Stimulated activated CD8-positive, alpha-beta memory T cell treated with anti-CD3 and anti-CD28 coated beads, Interleukin-4, amount 100 ng/mL, for 1 hour (primary cell): ENCODE measurements at regions not wholly inside any gene's neighbourhood (a gene's known extent, or its start where the extent isn't known, plus 50 kb on each side); places are given as distances from the start of the nearest gene placed in this dataset.

ENCODE experiments used
- DNase-seq, 2 donors: peaks; one replicate each; pipeline ENCODE4 v3.0.0-alpha.2; 2020; ENCODE audit warnings: low read depth in 2 of 2, low spot score in 1 of 2

GRCh38 chr6:28732052-28732451 is 191.7 kb downstream of the TRIM27 start:
- DNase-seq, result no peak

GRCh38 chr6:28734443-28734959 is 189.3 kb downstream of the TRIM27 start:
- DNase-seq, result no peak

GRCh38 chr6:28736121-28736520 is 187.7 kb downstream of the TRIM27 start:
- DNase-seq, result no peak

GRCh38 chr6:28737750-28738395 is 185.9 kb downstream of the TRIM27 start:
- no peak for DNase-seq

GRCh38 chr6:28738396-28738765 is 185.4 kb downstream of the TRIM27 start:
- no peak for DNase-seq

- no peak for DNase-seq
Observed at GRCh38 chr6:28741363-28741762, 182.4 kb downstream of the TRIM27 start.

GRCh38 chr6:28742668-28743270 is 181.0 kb downstream of the TRIM27 start:
- no peak for DNase-seq

GRCh38 chr6:28743271-28743789 is 180.5 kb downstream of the TRIM27 start:
- no peak for DNase-seq

- DNase-seq, result no peak
Observed at GRCh38 chr6:28747083-28747630, 176.6 kb downstream of the TRIM27 start.

- DNase-seq, result no peak
Observed at GRCh38 chr6:28747631-28748157, 176.1 kb downstream of the TRIM27 start.

- DNase-seq, result no peak
Observed at GRCh38 chr6:28748192-28748591, 175.6 kb downstream of the TRIM27 start.

- no peak for DNase-seq
Observed at GRCh38 chr6:28750926-28751458, 172.8 kb downstream of the TRIM27 start.

- no peak for DNase-seq
Observed at GRCh38 chr6:28751514-28751913, 172.3 kb downstream of the TRIM27 start.

GRCh38 chr6:28751963-28752350 is 171.8 kb downstream of the TRIM27 start:
- no peak for DNase-seq

GRCh38 chr6:28757429-28758045 is 166.2 kb downstream of the TRIM27 start:
- DNase-seq, result no peak

GRCh38 chr6:28758046-28758817 is 165.6 kb downstream of the TRIM27 start:
- no peak for DNase-seq

- no peak for DNase-seq
Observed at GRCh38 chr6:28758818-28759235, 165.0 kb downstream of the TRIM27 start.

GRCh38 chr6:28764014-28764723 is 159.6 kb downstream of the TRIM27 start:
- DNase-seq, result no peak

GRCh38 chr6:28764761-28765282 is 159.0 kb downstream of the TRIM27 start:
- no peak for DNase-seq

GRCh38 chr6:28765978-28766351 is 157.8 kb downstream of the TRIM27 start:
- DNase-seq, result no peak
